Right hindlimb (tissue), 1 donor: ENCODE measurements at regions not wholly inside any gene's neighbourhood (a gene's known extent, or its start where the extent isn't known, plus 50 kb on each side); places are given as distances from the start of the nearest gene placed in this dataset.
"Not testable (repeated sequence)": the region's sequence is repeated elsewhere in the genome, so short reads cannot be mapped to it uniquely, and the experiment has no call there.

Experiments
- DNase-seq: peaks from one replicate; pipeline ENCODE4 v3.0.0-alpha.2; 2018

DNA sequence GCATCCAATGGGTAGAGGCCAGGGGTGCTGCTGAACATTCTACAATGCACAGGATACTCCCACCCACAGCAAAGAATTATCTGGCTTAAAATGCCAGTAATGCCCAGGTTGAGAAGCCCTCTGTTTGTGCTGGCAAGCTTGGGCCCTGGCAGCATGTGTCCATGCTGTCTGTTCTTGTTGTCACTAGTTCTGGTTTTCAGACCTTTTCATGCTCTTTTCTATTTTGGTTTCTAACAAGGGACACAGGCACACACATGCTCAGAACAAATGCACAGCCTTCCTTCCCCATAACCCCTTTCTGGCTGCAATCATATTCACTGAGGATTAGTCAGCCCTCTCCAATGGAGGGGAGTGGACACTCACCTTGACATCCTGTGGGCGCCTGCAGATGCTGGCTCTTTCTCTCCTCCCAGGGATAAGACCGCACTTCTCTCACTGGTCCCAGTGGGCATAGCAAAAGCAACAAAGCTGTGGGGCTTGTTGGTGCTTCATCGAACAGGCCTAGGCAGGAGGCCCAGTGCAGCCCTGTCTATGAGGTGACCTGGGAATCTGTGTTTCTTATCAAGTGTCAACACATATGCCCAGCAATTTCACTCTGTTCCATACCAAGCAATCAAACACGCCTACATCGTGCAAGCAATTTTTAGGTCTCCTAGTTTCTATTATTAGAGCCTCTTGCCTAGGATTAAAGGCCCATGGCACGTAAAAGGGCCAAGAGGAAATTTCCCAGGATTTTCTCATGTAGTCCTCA lies 271.1 kb upstream of the CCL2 start:
- no peak for DNase-seq

DNA sequence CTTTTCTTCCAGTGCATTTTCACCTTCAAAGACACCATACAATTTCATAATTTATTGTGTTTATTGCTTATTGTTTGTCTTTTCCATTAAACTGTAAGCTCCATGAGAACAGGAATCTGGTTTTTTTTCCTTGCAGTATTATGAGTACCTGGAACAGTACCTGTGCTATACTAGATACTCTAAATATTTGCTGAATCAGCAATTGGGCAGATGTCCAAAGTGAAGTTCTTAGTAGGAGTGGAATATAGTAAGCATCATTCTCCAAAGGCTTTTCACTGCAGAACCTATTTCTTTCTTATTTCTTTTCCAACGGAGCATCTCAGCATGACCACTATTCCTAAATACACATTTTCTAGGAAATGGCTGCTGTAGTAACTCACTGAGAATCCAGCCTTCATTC lies 269.0 kb upstream of the CCL2 start:
- DNase-seq, result no peak

DNA sequence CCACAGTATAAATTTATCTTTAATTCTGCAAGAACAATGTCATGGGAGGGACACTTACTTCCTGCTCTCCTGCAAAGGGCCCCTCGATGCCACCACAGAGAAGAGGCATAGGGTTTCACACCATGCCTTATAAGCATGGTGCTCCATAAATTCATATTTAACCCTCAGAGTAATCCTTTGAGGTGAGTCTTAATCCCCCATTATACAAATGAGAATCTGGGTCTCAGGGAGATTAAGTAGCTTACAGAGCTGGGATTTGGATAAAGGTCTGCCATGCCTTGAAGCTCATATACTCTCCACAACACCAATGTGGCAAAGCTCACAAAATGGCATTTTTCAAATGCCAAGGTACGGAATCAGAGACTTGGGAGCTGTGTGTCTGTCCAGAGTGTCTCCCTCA lies 268.5 kb upstream of the CCL2 start:
- DNase-seq, result no peak

DNA sequence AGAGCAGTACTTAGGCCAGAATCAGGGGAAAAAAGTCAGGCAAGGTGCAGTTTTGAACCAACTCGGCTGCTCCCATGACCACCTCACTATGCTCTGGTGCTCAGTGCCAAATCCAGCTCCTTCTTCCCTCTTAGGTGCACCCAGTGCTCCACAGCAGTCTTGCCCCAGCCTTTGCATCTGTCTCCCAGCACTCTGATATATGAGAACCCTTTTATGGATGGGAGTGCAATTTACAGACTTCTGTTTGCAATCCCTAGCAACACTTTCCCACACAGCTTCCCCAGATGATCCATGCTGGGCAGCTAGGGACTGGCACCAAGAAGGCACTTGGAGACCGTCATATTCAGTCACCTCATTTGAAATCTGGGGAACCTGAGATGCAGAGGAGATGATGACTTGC lies 267.9 kb upstream of the CCL2 start:
- no peak for DNase-seq

DNA sequence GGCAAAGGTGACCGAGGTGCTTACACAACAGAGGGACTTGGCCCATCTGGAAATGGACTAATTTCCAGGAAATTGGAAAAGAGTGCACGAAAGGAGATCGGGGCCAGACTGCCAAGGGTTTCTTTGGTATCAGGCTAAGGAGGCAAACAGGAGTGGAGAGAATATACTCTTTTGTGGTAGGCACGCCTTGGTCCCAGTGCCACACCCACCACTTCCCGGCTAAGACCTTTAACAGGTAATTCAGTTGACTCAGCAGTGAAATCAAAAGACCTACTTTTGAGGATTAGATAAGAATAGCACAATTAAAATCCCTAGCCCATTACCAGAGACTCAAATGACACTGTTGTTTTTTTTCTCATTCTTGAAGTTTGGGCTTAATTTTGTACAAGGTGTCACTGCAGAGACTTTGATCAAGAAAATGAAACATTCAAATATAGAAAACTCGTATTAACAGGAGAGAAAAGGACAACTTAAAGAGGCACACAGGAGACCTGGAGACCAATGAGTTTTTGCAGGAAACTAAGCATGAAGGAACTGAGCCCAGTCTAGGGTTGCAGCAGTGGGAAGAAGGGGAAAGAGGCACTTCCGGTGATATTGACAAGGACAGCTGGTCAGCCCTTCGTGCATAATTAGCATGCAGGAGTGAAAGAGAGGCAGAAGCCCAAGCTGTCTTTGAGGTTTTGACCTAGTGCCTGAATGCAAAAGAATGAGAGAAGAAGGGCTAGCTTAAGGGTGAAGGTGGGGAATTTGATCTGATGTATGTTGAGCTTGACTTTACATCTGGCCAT lies 265.5 kb upstream of the CCL2 start:
- DNase-seq, result no peak

DNA sequence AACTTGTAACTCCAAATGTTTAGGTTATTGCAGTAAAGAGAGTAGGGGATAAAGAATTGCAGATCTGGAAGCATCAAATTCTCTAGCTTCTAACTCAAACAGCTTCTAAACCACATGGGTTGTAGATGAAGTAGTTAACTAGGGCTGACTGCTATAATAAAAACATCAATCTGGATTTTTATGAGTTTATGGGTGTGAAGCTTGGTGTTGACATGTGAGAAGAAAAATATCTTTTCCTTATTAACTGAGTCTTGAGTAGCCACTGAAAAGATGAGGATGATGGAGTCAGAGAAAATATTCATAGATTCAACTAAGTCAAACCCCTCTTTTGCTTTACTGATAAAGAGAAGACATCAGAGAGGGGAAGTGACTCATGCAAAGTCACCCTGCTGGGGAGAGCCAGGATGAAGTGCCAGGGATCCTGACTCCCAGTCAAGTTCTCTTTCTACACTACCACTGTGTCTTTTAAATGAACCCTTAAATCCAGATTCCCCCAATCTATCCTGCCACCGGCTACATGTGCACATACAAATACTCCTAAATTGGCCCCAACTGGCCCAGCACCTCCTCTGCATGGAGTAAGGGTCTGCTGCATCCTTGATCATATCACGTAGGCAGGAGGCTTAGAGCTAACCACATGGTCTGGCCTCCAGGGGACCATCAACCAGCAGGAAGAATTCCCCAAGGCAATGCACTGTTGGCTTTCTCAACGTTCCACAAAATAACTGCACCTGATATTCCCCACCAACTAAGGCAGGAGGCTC lies 264.0 kb upstream of the CCL2 start:
- DNase-seq, result no peak

DNA sequence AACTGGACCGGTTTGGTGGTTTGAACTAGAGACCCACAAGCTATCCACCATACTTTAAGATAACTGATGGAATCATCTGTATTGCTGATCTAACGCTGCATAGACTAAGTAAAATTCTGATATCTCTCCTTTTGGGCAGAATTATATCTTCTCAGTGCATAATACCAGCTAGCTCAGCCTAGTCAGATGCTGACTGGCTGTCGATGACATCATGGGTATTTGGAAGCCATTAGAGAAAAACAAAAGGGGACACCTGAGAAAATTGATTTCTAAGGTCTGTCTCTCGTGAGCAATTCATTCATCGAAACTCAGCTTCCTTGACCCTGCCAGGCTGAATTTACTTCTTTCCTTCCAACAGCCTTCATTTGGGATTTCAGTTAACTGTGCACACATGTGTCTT lies 263.0 kb upstream of the CCL2 start:
- DNase-seq, result no peak

DNA sequence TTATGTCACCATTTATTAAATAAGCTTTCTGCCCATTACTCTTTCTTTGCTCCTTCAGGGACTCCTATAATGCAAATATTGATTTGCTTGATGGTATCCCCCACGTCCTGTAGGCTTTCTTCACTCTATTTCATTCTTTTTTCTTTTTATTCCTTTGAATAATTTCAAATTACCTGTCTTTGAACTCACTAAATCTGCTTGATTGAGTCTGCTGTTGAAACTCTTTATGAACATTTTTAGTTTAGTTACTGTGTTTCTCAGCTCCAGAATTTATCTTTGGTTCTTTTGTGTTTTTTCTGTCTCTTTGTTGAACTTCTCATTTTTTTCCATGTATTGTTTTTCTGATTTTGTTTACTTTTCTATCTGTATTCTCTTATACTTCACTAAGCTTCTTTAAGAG lies 254.4 kb upstream of the CCL2 start:
- no peak for DNase-seq

DNA sequence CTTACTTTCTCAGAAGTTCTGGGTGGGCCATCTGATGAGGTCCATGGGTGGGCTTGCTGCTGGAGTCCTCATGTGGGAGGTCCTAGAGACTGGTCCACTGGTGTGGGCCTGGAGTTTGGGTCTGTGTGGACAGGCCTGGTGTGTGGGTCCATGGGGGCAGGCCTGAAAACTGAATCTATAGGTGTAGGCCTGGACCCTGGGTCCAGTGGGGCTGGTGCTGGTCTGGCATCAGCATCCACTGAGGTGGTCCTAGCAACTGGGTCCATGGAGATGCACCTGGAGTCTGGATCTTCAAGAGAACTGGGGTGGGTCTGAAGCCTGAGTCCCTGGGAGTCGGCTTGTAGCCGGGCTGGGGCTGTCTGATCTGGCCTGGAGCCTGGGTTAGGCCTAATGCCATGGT lies 253.8 kb upstream of the CCL2 start:
- DNase-seq, result no peak

DNA sequence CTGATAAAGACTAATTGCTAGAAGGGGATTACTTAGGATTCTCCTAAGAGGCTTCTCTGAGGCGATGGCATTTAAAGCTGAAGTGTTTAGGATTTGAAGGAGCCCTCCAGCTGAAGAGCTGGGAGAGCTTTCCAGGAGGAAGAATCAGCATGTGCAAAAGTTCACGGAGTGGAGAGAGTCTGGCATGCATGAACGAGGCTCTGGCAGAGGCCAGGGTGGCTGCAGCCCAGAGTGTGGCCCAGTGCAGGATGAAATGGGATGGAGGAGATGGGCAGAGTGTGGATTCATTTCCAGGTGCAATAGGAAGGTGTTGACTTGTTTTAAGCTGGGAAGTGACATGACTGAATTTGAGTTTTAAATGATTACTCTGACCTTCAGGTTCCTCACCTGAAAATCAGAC lies 249.0 kb upstream of the CCL2 start:
- DNase-seq, result no peak

DNA sequence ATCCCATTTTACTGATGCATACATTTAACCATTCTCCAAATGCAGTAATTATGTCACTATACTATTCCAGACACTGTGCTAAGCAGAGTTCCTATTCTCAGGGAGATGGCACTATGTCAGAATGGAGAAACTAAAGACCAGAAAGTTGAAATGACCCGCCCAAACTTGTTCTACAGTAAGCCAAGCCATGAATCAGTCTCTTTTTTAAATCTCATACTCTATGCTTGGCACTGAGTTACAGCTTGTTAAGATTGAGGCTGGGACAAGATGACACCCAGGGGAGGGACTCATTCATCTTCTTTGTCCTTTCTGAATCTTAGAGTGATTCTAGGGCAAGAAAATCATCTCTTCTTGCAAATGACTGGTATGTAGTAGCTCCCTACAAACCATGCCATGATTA lies 247.0 kb upstream of the CCL2 start:
- DNase-seq, result no peak

DNA sequence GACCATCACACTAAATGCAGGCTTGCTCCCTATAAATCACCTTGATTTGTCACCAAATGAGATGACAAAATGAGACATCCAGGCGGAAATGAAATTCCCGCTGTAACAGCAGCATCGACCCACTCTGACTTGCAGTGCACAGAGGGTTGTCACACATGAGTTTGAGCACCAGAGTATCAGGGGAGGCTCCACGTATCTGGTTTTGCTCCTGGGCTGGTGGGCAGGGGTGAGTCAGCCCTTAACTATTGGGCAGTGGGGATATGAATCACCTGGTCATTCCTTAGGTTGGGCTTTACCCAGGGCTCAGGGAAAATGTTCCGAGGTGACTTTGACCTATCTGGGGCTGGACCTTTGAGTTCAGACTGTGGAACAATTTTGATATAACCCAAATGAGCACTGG lies 245.2 kb upstream of the CCL2 start:
- DNase-seq, result no peak

DNA sequence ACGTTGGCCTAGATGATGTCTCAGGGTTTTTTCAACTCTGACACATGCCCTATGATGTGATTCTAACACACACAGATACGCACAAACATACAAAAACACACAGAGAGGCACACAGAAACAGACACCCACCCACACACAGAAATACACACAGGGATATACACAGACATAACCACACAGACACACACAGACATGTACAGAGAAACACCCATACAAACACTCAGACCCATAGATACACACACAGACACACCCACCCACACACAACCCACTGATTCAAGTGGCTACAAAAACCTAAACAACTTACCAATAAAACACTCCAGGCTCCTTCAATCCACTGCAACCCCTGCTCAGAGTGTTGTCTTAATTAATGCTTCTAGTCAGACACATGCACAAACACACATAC lies 244.6 kb upstream of the CCL2 start:
- DNase-seq, result no peak

DNA sequence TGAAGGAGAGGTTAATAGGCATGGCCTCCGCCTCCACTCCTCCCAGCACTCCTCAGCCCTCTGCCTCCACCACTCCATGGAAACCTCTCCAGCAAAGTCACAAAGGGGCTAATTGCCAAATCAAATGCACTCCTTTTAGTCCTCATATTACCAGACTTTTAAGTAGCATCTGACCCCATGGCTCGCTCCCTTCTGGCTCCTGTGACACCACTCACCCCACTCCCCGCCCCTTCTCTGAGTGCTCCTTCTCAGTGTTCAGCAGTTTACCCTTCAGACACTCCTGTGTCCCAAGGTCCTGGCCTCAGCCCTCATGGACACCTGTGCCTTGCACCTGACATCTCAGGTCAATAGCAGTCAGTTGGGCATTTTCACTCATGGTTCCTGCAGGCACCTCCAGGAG lies 243.5 kb upstream of the CCL2 start:
- DNase-seq, result no peak

DNA sequence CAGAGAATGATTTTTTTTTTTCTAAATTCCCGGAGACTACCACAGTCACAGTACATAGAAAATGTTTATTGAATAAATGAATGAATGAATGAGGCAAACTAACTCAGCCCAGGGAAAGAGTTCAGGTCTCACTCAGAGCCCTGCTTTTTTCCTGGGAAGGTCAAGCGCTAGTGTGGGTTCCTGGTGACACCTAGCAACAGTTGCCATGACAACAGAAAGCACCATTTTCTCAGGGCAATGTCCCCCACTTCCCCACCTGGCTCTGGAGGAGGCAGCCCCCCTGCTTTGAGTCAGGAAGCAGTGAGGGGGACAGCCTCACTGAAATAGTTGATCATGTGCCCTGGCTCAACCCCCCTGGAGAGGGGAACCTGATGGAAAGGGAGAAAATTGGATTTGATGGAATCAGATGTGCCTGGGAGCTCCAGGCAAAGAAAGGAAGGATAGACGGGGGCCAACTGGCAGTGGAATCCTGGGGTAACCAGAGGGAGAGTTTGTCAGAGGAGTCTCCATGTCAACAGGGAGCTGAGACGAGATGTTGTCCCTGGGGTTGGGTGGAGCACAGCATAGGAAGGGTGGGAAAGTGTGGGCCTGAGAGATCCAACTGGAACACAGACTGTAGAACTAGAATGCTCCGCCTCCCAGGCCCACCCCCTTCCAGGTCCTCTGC lies 242.2 kb upstream of the CCL2 start:
- no peak for DNase-seq

DNA sequence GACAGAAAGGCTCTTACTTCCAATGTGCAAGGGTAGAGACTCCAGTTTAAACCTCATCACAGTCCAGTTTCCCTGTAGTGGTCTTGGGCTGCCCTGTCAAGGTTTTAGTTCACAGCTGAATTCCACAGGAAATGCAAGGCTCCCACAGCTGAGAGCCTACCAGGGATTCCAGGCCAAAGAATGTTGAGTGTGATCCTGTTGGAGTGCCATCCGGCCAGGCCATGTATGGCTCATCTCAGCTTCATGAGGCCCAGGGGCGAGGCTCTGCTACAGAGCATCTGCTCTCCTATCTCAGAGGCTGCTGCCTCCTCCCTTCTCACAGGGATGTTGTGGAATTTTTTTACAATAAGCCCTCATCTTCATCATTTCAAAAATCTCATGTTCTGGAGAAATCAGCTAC lies 239.8 kb upstream of the CCL2 start:
- DNase-seq, result no peak

DNA sequence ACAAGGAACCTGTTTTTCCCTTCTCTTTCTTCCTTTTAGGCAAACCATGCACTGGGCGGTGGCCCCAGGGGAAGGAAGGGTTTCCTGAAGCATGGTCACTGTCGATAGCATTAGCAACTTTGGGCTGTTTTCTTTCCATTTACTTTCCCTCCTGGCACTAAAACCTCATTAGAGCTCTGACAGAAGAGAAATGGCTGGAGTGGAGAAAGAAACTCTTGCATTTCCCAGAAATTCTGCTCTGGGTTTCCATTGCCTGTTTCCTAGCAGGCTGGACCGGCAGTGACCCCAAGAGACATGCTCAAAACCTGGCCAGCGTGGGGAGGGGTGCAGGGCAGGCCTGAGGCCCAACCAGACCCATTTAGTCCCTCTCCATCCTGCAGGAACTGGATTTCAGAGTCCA lies 230.7 kb upstream of the CCL2 start:
- DNase-seq, result no peak

DNA sequence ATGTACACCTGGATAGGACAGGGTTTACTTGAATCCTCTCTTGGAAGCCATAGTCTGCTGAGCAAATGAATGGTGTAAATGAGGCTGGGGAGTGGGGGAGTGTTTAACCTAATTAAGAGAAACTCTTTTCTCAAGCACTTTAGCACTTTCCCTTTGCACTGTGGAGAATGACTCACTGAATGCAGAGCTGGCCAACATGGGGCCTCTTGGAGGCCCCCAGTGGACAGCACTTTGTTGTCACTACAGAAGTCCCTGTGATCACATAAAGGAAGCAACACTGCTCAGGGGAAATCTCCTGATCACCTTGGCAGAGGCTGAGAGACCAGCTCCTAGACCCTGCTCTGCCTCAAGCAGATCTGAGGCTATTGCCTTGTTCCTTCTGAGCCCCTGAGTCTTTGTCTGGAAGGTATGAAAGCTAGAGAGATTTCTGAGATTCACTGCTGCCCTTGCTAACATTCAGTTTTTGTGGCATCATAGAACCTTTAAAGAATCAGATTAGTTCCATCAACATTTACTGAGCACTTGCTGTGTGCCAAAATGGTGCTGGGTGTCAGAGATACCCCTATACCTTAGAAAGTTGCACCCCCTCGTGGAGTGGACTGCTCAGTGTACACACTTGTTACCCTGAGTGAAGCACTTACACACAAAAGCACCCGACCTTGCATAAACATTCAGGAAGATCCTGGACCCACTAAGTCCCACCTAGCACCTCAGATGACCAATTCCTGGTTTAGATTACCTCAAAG lies 230.1 kb upstream of the CCL2 start:
- DNase-seq, result no peak

DNA sequence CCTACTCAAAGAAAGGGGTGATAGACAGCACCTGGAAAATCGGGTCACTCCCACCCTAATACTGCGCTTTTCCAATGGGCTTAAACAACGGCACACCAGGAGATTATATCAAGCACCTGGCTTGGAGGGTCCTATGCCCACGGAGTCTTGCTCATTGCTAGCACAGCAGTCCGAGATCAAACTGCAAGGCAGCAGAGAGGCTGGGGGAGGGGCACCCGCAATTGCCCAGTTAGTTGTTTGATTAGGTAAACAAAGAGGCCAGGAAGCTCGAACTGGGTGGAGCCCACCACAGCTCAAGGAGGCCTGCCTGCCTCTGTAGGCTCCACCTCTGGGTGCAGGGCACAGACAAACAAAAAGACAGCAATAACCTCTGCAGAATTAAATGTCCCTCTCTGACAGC lies 224.5 kb upstream of the CCL2 start:
- DNase-seq, result not testable (repeated sequence)

DNA sequence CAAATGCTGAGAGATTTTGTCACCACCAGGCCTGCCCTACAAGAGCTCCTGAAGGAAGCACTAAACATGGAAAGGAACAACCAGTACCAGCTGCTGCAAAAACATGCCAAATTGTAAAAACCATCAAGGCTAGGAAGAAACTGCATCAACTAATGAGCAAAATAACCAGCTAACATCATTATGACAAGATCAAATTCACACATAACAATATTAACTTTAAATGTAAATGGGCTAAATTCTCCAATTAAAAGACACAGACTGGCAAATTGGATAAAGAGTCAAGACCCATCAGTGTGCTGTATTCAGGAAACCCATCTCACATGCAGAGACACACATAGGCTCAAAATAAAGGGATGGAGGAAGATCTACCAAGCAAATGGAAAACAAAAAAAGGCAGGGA lies 222.8 kb upstream of the CCL2 start:
- not testable (repeated sequence) for DNase-seq

DNA sequence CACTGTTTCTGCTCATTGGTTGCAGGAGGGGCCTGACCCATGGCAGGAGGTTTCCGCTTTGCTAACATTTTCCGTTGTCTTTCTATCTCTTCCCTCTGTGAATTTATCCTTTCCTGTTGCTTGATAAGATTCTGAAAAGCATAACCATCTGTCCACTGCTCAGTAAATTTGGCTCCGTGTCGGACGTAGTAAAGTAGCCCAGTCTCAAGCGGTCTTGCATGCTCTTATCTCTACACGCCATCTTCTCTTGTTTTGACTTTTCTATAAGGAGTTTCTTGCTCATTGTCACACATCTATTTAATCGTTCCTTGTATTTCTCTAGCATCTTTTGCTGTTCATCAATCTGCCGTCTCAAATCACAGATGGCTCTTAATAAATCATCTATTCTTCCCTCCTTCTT lies 216.3 kb upstream of the CCL2 start:
- not testable (repeated sequence) for DNase-seq

DNA sequence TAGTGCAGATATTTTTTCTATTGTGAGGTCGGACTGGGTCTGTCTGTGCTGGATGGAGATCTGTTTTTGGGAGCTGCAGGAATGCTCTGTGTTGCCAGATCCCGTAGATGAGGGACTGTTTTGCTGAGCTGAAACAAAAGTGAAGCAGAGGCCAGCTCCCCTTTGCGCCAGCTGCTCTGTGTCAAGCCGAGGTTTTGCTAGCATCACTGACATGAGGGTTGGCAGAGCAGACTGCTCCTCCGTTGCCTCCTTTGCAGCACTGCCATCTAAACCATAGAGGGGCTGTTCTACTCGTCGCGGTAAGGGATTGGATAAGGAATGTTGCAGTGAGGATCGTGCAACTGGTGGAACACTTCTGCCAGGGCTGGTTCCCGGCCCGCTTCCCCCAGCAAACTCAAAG lies 215.9 kb upstream of the CCL2 start:
- not testable (repeated sequence) for DNase-seq
